Kidney (tissue), 13 donors: ENCODE measurements at regions not wholly inside any gene's neighbourhood (a gene's known extent, or its start where the extent isn't known, plus 50 kb on each side); places are given as distances from the start of the nearest gene placed in this dataset.

Experiments used
- DNase-seq, 5 donors: peaks; one replicate each; pipeline ENCODE4 v3.0.0-alpha.2; 2013 to 2020
- FAIRE-seq: peaks from 2 replicates; lab custom pipeline; 2012; peaks lifted over from hg19 to GRCh38; lab: Jason Lieb, UNC
- H3K27ac ChIP-seq, 2 donors: one replicate each; pipeline ENCODE4 v1.7.0; 2013; ENCODE audit warnings: low read depth in 2 of 2, low read length in 2 of 2, inconsistent platforms in 1 of 2
- H3K27me3 ChIP-seq: one replicate; pipeline ENCODE4 v1.7.1; 2013; ENCODE audit warnings: low read length, inconsistent platforms; ENCODE audit not compliant: control insufficient read depth, insufficient read depth
- H3K36me3 ChIP-seq, 3 donors: one replicate each; pipeline versions ENCODE4 v1.7.0 to v1.7.1; 2013; ENCODE audit warnings: low read length in 3 of 3, control low read depth in 1 of 3, inconsistent platforms in 1 of 3; ENCODE audit not compliant: insufficient read depth in 3 of 3, control insufficient read depth in 2 of 3
- H3K4me1 ChIP-seq, 3 donors: one replicate each; pipeline versions ENCODE4 v1.7.0 to v1.7.1; 2013; ENCODE audit warnings: low read length in 3 of 3, inconsistent platforms in 1 of 3, low read depth in 1 of 3; ENCODE audit not compliant: control insufficient read depth in 2 of 3, insufficient read depth in 2 of 3
- H3K4me3 ChIP-seq, 3 donors: one replicate each; pipeline versions ENCODE4 v1.7.0 to v1.8.1; 2013; ENCODE audit warnings: low read length in 3 of 3, control low read depth in 1 of 3, inconsistent platforms in 1 of 3
- H3K9ac ChIP-seq, 3 donors: one replicate each; pipeline versions ENCODE4 v1.7.0 to v1.7.1; 2013; ENCODE audit warnings: low read length in 3 of 3, control low read depth in 1 of 3, inconsistent platforms in 1 of 3
- H3K9me3 ChIP-seq, 3 donors: one replicate each; pipeline versions ENCODE4 v1.7.0 to v1.7.1; 2013; ENCODE audit warnings: low read length in 3 of 3, control low read depth in 1 of 3, inconsistent platforms in 1 of 3; ENCODE audit not compliant: control insufficient read depth in 2 of 3, insufficient read depth in 1 of 3
- intact Hi-C: fragments of 100-400 bp; cut with DNase I; formaldehyde crosslinking; loops from one replicate; pipeline ENCODE4 v1.11.1; 2022
- TF ChIP-seq, protein P1 (sequence below): IDR thresholded peaks from 3 replicates; pipeline ENCODE4 v1.5.1; 2012; ENCODE audit warnings: mild to moderate bottlenecking, moderate library complexity, borderline replicate concordance; ENCODE audit not compliant: insufficient read depth; ENCODE audit errors: extremely low read depth
- donor health status: control.
- donor health status: control.
- donor health status: control.
- donor health status: control.
- donor health status: control.
- donor health status: DM: yes; HTN: yes; CAD: no.
- donor health status: Normal renal cell carcinoma (clear cell type).

DNA sequence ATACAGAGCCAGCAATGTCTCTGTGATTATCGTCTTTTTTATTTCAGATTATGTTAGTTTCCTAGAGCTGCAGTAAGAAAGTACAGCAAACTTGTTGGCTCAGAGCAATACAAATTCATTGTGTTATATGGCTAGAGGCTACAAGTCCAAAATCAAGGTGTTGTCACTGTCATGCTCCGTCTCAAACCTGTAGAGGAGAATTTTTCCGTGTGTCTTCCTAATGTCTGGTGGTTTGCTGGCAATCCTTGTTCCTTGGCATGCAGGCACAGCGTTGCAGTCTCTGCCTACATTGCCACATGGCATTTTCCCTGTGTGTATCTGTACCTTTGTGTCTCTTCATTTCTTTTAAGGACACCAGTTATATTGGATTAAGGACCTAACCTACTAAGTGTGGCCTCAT is 244.4 kb downstream of the LRRIQ3 start:
- FAIRE-seq (no peak), DNase-seq (no peak)
- TF ChIP-seq, protein P1, sequence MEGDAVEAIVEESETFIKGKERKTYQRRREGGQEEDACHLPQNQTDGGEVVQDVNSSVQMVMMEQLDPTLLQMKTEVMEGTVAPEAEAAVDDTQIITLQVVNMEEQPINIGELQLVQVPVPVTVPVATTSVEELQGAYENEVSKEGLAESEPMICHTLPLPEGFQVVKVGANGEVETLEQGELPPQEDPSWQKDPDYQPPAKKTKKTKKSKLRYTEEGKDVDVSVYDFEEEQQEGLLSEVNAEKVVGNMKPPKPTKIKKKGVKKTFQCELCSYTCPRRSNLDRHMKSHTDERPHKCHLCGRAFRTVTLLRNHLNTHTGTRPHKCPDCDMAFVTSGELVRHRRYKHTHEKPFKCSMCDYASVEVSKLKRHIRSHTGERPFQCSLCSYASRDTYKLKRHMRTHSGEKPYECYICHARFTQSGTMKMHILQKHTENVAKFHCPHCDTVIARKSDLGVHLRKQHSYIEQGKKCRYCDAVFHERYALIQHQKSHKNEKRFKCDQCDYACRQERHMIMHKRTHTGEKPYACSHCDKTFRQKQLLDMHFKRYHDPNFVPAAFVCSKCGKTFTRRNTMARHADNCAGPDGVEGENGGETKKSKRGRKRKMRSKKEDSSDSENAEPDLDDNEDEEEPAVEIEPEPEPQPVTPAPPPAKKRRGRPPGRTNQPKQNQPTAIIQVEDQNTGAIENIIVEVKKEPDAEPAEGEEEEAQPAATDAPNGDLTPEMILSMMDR: no peak
- Histone ChIP-seq H3K36me3 (no peaks in the 10 kb centered on the region), H3K4me1 (no peaks in the 10 kb centered on the region), H3K9ac (no peak overlapping the region), H3K27ac (no peak overlapping the region), H3K27me3 (no peaks in the 10 kb centered on the region), H3K4me3 (no peak overlapping the region), H3K9me3 (no peaks in the 10 kb centered on the region)
- intact Hi-C loops: no loop called here

DNA sequence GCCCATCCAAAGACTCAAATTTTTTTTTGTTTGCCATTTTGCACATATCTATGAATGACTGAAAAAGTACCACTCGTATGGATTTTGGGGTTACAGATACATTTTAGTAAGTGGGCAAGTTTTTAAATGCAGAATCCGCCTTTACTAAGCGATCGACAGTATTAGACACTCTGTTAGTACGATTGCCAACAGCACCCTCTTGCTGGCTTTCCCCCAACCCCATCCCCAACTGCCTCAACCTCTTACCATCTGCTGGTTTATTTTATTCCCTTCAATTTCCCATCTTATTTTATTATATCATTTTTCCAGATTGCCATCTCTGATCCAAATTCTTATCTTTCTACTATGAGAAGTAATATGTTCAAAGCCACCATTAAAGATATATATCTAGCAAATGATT is 244.8 kb downstream of the LRRIQ3 start:
- DNase-seq (no peak), FAIRE-seq (no peak)
- no peaks in the 10 kb centered on the region for H3K27me3 ChIP-seq
- no peak overlapping the region for H3K4me3 ChIP-seq
- intact Hi-C loops: no loop called here
- H3K4me1 ChIP-seq: no peaks in the 10 kb centered on the region
- TF ChIP-seq, protein P1: no peak
- no peaks in the 10 kb centered on the region for H3K36me3 ChIP-seq
- H3K9me3 ChIP-seq: no peaks in the 10 kb centered on the region
- H3K27ac ChIP-seq: no peak overlapping the region
- H3K9ac ChIP-seq: no peak overlapping the region

DNA sequence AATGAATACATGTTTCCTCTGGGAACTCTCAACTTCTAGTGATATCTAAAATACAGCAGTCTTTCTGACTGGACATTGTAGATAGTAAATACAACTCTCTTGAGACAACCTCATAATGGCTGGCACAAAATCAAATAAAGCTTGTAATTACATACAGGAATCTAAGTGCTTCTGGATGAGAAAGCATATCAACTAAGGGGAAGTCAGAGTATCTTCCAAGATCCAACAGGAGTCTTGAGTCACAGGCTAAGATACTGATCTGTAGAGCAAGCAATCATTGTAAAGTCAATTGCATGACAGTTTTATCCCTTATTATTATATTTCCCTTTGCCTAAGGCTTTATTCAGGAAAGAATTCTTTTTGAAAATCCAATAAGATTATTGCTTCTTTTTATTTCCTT is 249.9 kb downstream of the LRRIQ3 start:
- no peaks in the 10 kb centered on the region for H3K9me3 ChIP-seq
- intact Hi-C loops: no loop called here
- FAIRE-seq: no peak

More for the DNA sequence above, 249.9 kb downstream of the LRRIQ3 start:
- Histone ChIP-seq H3K9ac (no peak overlapping the region), H3K27me3 (no peaks in the 10 kb centered on the region), H3K4me3 (no peak overlapping the region), H3K27ac (no peak overlapping the region), H3K36me3 (no peaks in the 10 kb centered on the region), H3K4me1 (no peaks in the 10 kb centered on the region)
- TF ChIP-seq, protein P1: no peak
- no peak for DNase-seq
